Testis (tissue), 2 donors: ENCODE measurements at regions not wholly inside any gene's neighbourhood (a gene's known extent, or its start where the extent isn't known, plus 50 kb on each side); places are given as distances from the start of the nearest gene placed in this dataset.

ENCODE experiments used
- DNase-seq: peaks from one replicate; pipeline ENCODE4 v3.0.0-alpha.2; 2019
- H3K27ac ChIP-seq, 2 donors: fragments of 200-600 bp; sonication (generic); one replicate each; pipeline ENCODE4 v1.5.1; 2019
- H3K27me3 ChIP-seq: fragments of 200-600 bp; sonication (generic); one replicate; pipeline ENCODE4 v1.5.1; 2019
- H3K36me3 ChIP-seq: fragments of 200-600 bp; sonication (generic); one replicate; pipeline ENCODE4 v1.5.1; 2017; ENCODE audit warnings: low read depth; ENCODE audit errors: missing control alignments
- H3K4me1 ChIP-seq: fragments of 200-600 bp; sonication (generic); one replicate; pipeline ENCODE4 v1.5.1; 2019
- H3K4me3 ChIP-seq, 2 donors: fragments of 200-600 bp; sonication (generic); one replicate each; pipeline ENCODE4 v1.5.1; 2017 to 2019
- H3K9me3 ChIP-seq: fragments of 200-600 bp; sonication (generic); one replicate; pipeline ENCODE4 v1.5.1; 2017
- POLR2A ChIP-seq: fragments of 450-650 bp; IDR thresholded peaks from one replicate; pipeline ENCODE4 v1.6.1; 2017; ENCODE audit warnings: antibody characterized with exemption, mild to moderate bottlenecking, moderate library complexity
- WGBS, 2 donors: methylation state at CpG; one replicate each; pipeline ENCODE4 v1.1.5; 2018; 5-methylcytosine and 5-hydroxymethylcytosine counted together
- intact Hi-C: fragments of 100-400 bp; cut with DNase I; formaldehyde crosslinking; loops from one replicate; pipeline ENCODE4 v1.15.1; 2023; ENCODE audit warnings: low total_unique reads
- TF ChIP-seq, protein P1 (sequence below), 3 experiments: fragments of 450-650 bp in 2 of 3; fragments of 200-600 bp in 1 of 3; sonication (generic) in 1 of 3; IDR thresholded peaks; one replicate each; pipeline ENCODE4 v1.5.1; 2016 to 2019; ENCODE audit warnings: antibody characterized with exemption in 3 of 3, mild to moderate bottlenecking in 2 of 3, moderate library complexity in 1 of 3

DNA sequence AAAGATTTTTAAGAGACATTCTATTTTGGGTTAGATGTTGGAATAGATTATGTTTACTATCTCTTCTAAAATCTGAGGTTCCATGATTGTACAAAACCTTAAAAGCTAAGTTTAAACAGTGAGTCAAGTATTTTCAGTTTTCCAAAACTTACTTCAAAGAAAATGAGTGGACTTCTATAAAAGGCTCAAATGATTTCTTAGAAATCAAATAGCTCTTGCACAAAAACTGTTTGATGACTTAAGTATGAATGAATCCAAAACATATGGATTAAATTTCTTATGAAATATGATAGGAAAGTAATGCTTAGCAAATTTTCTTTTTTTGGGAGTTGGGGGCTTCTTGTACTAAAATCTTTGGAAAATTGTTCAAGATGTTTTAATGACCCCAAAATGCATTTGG, 837.3 kb upstream of the SLC35B3 start:
- TF ChIP-seq, protein P1, sequence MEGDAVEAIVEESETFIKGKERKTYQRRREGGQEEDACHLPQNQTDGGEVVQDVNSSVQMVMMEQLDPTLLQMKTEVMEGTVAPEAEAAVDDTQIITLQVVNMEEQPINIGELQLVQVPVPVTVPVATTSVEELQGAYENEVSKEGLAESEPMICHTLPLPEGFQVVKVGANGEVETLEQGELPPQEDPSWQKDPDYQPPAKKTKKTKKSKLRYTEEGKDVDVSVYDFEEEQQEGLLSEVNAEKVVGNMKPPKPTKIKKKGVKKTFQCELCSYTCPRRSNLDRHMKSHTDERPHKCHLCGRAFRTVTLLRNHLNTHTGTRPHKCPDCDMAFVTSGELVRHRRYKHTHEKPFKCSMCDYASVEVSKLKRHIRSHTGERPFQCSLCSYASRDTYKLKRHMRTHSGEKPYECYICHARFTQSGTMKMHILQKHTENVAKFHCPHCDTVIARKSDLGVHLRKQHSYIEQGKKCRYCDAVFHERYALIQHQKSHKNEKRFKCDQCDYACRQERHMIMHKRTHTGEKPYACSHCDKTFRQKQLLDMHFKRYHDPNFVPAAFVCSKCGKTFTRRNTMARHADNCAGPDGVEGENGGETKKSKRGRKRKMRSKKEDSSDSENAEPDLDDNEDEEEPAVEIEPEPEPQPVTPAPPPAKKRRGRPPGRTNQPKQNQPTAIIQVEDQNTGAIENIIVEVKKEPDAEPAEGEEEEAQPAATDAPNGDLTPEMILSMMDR (IDR thresholded peaks at IDR 0.05) = no peak
- TF ChIP-seq POLR2A = no peak
- Histone ChIP-seq H3K36me3 (no peaks in the 10 kb centered on the region), H3K4me3 (no peak overlapping the region), H3K4me1 (no peaks in the 10 kb centered on the region), H3K27me3 (no peaks in the 10 kb centered on the region), H3K27ac (no peak overlapping the region), H3K9me3 (no peaks in the 10 kb centered on the region)
- intact Hi-C loops = no loop called here
- no peak for DNase-seq

DNA sequence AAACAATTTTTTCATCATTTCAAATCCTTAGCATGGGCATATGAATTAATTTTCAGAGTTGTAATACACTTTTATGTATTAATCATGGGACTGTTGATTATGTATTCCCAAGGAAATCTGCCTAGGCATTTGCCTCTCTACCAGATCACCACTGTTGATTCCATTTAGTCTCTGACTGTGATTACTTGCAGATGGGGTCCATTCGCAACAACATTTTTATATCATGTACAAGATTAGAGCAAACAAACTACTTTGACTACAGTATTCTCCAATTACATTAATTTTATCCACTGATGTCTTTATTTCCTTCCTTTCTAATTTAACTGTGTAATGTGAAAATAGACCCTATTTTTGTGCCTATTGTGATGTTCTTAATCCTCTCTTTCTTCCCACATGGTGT, 831.4 kb upstream of the SLC35B3 start:
- Histone ChIP-seq H3K4me3 (no peak overlapping the region), H3K27me3 (no peaks in the 10 kb centered on the region), H3K36me3 (no peaks in the 10 kb centered on the region), H3K4me1 (no peaks in the 10 kb centered on the region), H3K9me3 (no peaks in the 10 kb centered on the region), H3K27ac (no peak overlapping the region)
- no peak for TF ChIP-seq POLR2A
- TF ChIP-seq, protein P1 (IDR thresholded peaks at IDR 0.05) = no peak
- DNase-seq = no peak
- intact Hi-C loops = no loop called here
- WGBS, 2 donors = 82 to 88% methylated on average over 1 of the region's 1 CpG

DNA sequence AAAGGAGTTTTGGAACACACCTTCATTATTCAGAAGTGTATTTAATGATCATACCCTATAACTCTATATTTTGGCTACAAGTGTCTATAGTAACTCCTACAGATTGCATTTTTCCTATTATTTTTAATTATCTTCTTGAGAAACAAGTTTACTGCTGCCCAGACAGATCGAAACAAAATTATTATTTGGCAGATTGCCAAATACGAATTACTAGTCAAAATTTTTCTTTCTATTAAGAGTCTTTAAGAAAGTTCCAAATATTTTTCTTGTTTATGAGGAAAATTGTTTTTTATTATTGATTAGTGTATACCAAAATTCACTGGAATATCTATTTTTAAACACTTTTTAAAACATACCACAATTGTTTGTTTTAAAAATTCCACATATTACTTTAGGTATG, 821.9 kb upstream of the SLC35B3 start:
- DNase-seq = no peak
- Histone ChIP-seq H3K9me3 (no peaks in the 10 kb centered on the region), H3K4me1 (no peaks in the 10 kb centered on the region), H3K27ac (no peak overlapping the region), H3K27me3 (no peaks in the 10 kb centered on the region), H3K36me3 (no peaks in the 10 kb centered on the region), H3K4me3 (no peak overlapping the region)
- WGBS, 2 donors = 41 to 42% methylated on average over 2 of the region's 2 CpGs
- intact Hi-C loops = no loop called here
- TF ChIP-seq, protein P1 (IDR thresholded peaks at IDR 0.05) = no peak
- no peak for TF ChIP-seq POLR2A

- Histone ChIP-seq H3K4me3 (no peak overlapping the region), H3K4me1 (no peaks in the 10 kb centered on the region), H3K27me3 (no peaks in the 10 kb centered on the region), H3K27ac (no peak overlapping the region), H3K36me3 (no peaks in the 10 kb centered on the region), H3K9me3 (no peaks in the 10 kb centered on the region)
- 82 to 90% methylated on average over 9 of the region's 9 CpGs for WGBS, 2 donors
- TF ChIP-seq POLR2A = no peak
- TF ChIP-seq, protein P1 (IDR thresholded peaks at IDR 0.05) = no peak
- no peak for DNase-seq
- intact Hi-C loops = no loop called here
These were observed 818.9 kb upstream of the SLC35B3 start for GRCh38 chr6:9254251-9254650.

DNA sequence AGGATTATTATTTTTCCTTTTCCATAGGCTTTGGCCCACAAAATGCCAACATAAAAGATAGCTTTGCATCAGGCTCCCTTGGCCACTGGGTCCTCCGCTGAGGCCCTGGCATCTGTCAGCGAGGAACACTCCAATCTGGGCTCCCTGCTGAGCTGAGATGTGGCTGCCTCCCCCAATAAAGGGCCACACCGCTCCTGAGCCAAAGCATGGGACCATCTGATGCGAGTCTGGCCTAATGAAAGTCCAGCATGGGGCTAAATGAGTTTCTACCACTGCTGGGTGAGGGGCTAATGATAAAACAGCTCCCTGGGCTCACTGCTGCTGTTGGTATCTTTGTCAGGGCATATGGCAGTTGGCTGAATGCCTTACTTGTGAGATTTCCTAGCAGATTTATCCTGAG, 817.5 kb upstream of the SLC35B3 start:
- H3K4me1 ChIP-seq = no peaks in the 10 kb centered on the region
- intact Hi-C loops = no loop called here
- H3K27ac ChIP-seq = no peak overlapping the region
- WGBS, 2 donors = 72 to 80% methylated on average over 4 of the region's 4 CpGs
- no peaks in the 10 kb centered on the region for H3K36me3 ChIP-seq
- no peak overlapping the region for H3K4me3 ChIP-seq
- H3K27me3 ChIP-seq = no peaks in the 10 kb centered on the region
- no peaks in the 10 kb centered on the region for H3K9me3 ChIP-seq
- DNase-seq = no peak
- TF ChIP-seq, protein P1 (IDR thresholded peaks at IDR 0.05) = no peak
- TF ChIP-seq POLR2A = no peak
